Psoas muscle (tissue), 7 donors: ENCODE measurements at regions not wholly inside any gene's neighbourhood (a gene's known extent, or its start where the extent isn't known, plus 50 kb on each side); places are given as distances from the start of the nearest gene placed in this dataset.

Experiments used
- ATAC-seq, 4 donors: fragments of 200-7000 bp; cut with Tn5 transposase; one replicate each; pipeline ENCODE4 v1.9.1; 2020; ENCODE audit warnings: moderate library complexity in 3 of 4, mild to moderate bottlenecking in 2 of 4
- DNase-seq, 2 donors: peaks; one replicate each; pipeline ENCODE4 v3.0.0-alpha.2; 2020
- H3K27ac ChIP-seq: fragments of 200-600 bp; one replicate; pipeline ENCODE4 v1.8.0; 2022
- H3K27me3 ChIP-seq, 3 donors: fragments of 200-600 bp in 1 of 3; one replicate each; pipeline versions ENCODE4 v1.6.1 to v1.8.0; 2013 to 2022; ENCODE audit warnings: low read length in 2 of 3, mild to moderate bottlenecking in 2 of 3, moderate library complexity in 1 of 3; ENCODE audit not compliant: insufficient read depth in 3 of 3
- H3K36me3 ChIP-seq, 2 donors: fragments of 200-600 bp in 1 of 2; one replicate each; pipeline versions ENCODE4 v1.6.1 to v1.8.0; 2013 to 2022; ENCODE audit warnings: low read depth in 1 of 2, mild to moderate bottlenecking in 1 of 2, moderate library complexity in 1 of 2; ENCODE audit not compliant: insufficient read depth in 1 of 2
- H3K4me1 ChIP-seq: fragments of 200-600 bp; one replicate; pipeline ENCODE4 v1.8.0; 2022
- H3K4me3 ChIP-seq: fragments of 200-600 bp; one replicate; pipeline ENCODE4 v1.8.0; 2022; ENCODE audit warnings: mild to moderate bottlenecking
- H3K9me3 ChIP-seq: fragments of 200-600 bp; one replicate; pipeline ENCODE4 v1.8.0; 2022
- WGBS, 3 donors: extraction: QIAGEN DNeasy Blood & Tissue Kit; methylation state at CpG; one replicate each; pipeline versions ENCODE4 v1.1.6 to v1.1.7; 2013; 5-methylcytosine and 5-hydroxymethylcytosine counted together
- intact Hi-C, 2 donors: fragments of 100-400 bp; cut with DNase I; formaldehyde crosslinking; loops; one replicate each; pipeline versions ENCODE4 v1.11.0 to v1.14.2; 2022
- TF ChIP-seq, protein P1 (sequence below): fragments of 200-600 bp; IDR thresholded peaks from one replicate; pipeline ENCODE4 v1.8.0; 2022; ENCODE audit warnings: antibody characterized with exemption
- donor health status: healthy with polysubstance abuse.
- donor health status: DM: no; HTN: no; CAD: no; lungs with moderate emphysema.
- donor health status: Bipolar disorder and iron deficiency.
- donor health status: healthy.
- donor health status: DM: yes; HTN: yes; CAD: no.
- donor health status: DM: no; HTN: no; CAD: no.
- donor health status: DM: yes; HTN: yes; CAD: no.

DNA sequence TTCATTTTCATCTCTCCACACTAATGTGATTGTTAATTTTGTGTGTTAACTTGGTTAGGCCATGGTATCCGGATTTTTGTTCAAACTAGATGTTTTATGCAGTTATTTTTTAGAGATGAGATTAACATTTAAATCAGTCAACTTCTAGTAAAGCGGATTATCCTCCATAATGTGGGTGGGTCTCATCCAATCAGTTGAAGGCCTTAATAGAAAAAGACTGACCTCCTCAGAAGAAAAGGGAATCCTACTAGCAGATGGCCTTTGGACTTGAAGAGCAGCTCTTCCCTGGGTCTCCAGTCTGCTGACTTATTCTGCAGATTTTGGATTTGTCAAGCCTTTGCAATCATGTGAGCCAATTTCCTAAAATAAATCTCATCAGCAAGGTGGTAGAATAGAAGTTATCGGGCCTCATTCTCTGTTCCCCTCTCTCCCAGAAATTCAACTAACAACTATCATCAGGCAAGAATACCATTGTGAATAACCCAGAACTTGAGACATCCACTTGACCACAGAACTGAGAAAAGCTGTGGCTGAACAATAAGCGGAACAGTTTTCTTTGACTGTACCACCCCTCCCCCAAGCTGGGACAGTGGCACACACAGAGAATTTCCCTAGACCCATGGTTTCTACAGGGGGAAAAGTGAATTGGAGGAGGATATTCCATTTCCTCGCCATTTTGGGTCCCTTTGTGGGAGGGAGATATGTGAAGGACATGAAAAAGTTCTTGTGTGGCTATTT is 323.0 kb downstream of the UTRN start:
- Histone ChIP-seq H3K27me3 (no peaks in the 10 kb centered on the region), H3K9me3 (no peaks in the 10 kb centered on the region), H3K36me3 (no peaks in the 10 kb centered on the region), H3K27ac (no peak overlapping the region), H3K4me1 (no peaks in the 10 kb centered on the region), H3K4me3 (no peak overlapping the region)
- intact Hi-C loops = no loop called here
- 90 to 98% (median 95%) methylated on average over 5 of the region's 5 CpGs for WGBS, 3 donors
- ATAC-seq (no peak), DNase-seq (no peak)
- TF ChIP-seq, protein P1, sequence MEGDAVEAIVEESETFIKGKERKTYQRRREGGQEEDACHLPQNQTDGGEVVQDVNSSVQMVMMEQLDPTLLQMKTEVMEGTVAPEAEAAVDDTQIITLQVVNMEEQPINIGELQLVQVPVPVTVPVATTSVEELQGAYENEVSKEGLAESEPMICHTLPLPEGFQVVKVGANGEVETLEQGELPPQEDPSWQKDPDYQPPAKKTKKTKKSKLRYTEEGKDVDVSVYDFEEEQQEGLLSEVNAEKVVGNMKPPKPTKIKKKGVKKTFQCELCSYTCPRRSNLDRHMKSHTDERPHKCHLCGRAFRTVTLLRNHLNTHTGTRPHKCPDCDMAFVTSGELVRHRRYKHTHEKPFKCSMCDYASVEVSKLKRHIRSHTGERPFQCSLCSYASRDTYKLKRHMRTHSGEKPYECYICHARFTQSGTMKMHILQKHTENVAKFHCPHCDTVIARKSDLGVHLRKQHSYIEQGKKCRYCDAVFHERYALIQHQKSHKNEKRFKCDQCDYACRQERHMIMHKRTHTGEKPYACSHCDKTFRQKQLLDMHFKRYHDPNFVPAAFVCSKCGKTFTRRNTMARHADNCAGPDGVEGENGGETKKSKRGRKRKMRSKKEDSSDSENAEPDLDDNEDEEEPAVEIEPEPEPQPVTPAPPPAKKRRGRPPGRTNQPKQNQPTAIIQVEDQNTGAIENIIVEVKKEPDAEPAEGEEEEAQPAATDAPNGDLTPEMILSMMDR = no peak

DNA sequence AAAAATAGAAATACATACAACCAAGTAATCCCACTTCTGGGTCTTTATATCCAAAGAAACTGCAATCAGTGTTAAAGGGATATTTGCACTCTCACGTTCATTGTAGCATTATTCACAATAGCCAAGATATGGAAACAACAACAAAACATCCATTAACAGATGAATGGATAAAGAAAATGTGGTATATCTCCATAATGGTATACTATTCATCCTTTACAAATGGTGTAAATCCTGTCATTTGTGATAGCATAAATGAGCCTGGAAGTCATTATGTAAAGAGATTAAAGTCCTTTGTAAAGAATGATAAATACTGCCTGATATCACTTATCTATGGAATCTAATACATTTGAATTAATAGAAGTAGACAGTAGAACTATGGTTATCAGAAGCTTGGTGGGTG is 327.7 kb downstream of the UTRN start:
- no peaks in the 10 kb centered on the region for H3K4me1 ChIP-seq
- H3K27me3 ChIP-seq = no peaks in the 10 kb centered on the region
- no peak overlapping the region for H3K4me3 ChIP-seq
- no peaks in the 10 kb centered on the region for H3K9me3 ChIP-seq
- H3K36me3 ChIP-seq = no peaks in the 10 kb centered on the region
- H3K27ac ChIP-seq = no peak overlapping the region
- 70 to 80% (median 75%) methylated on average over 1 of the region's 1 CpG for WGBS, 3 donors
- DNase-seq = no peak
- TF ChIP-seq, protein P1 = no peak
- ATAC-seq = no peak
- intact Hi-C loops = no loop called here

DNA sequence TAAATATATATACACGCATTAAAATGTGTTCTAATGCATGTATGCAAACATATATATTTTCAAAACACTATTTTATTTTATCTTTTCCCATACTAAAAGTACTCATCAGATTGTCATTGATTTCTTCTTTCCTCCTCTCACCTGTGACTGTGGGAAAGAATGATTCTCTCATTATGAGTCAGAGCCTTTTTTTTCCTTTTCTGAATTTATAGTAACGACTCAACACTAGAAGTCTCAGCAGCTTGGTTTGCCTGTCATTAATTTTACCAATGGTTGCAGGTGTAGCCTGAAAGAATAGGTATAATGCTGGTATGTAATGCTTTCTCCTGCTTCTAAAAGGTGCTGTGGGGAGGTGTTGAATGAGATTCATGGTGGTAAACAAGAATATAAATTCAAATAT is 328.7 kb downstream of the UTRN start:
- DNase-seq = no peak
- Histone ChIP-seq H3K36me3 (no peaks in the 10 kb centered on the region), H3K4me1 (no peaks in the 10 kb centered on the region), H3K27ac (no peak overlapping the region), H3K4me3 (no peak overlapping the region), H3K27me3 (no peaks in the 10 kb centered on the region), H3K9me3 (no peaks in the 10 kb centered on the region)
- intact Hi-C loops = no loop called here
- 46 to 87% (median 49%) methylated on average over 2 of the region's 2 CpGs for WGBS, 3 donors
- TF ChIP-seq, protein P1 = no peak
- ATAC-seq = no peak

DNA sequence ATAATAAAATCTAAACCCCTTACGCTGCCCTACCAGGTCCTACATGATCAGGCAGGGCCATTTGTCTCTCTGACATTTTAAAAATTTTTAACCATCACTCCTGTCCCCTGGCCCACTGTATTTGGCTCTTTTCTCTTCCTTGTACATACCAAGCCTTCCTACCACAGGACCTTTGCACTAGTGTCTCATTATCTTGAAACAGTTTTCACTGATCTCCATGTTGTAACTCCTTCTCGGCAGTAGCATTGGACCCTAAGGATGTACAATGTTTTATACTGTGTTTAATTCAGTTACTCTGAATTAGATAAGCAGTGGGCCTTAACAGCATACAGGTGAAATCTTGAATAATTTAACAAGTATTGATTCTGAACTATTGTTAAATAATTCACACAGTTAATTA is 330.7 kb downstream of the UTRN start:
- H3K4me3 ChIP-seq = no peak overlapping the region
- DNase-seq (no peak), ATAC-seq (no peak)
- TF ChIP-seq, protein P1 = no peak
- H3K4me1 ChIP-seq = no peaks in the 10 kb centered on the region
- no peaks in the 10 kb centered on the region for H3K9me3 ChIP-seq
- H3K27ac ChIP-seq = no peak overlapping the region
- intact Hi-C loops = no loop called here
- no peaks in the 10 kb centered on the region for H3K36me3 ChIP-seq
- no peaks in the 10 kb centered on the region for H3K27me3 ChIP-seq
- 98 to 100% (median 99%) methylated on average over 2 of the region's 2 CpGs for WGBS, 3 donors

DNA sequence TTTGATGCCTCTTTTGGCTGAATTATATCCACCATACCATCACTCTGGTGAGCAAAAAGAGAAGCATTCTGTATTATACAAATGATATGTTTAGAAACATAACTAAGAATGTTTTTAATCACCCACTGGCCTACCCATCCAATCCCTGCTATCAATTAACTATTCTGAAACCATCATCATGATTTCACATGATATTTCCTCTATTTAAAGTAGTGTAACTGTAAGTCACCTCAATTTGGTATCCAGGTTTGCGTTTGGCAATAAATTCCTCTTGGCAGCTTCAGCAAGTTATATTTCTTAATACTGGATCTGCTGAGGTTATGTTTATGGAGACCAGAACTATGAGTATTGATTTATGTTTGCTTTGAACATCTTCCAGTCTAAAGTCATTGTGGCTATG is 332.1 kb downstream of the UTRN start:
- intact Hi-C loops = no loop called here
- Histone ChIP-seq H3K27ac (no peak overlapping the region), H3K9me3 (no peaks in the 10 kb centered on the region), H3K27me3 (no peaks in the 10 kb centered on the region), H3K4me3 (no peak overlapping the region), H3K4me1 (no peaks in the 10 kb centered on the region), H3K36me3 (no peaks in the 10 kb centered on the region)
- ATAC-seq = no peak
- DNase-seq = no peak
- TF ChIP-seq, protein P1 = no peak
- WGBS, 3 donors = 82 to 95% (median 84%) methylated on average over 1 of the region's 1 CpG
